Heart left ventricle (tissue), 13 donors: ENCODE measurements at regions not wholly inside any gene's neighbourhood (a gene's known extent, or its start where the extent isn't known, plus 50 kb on each side); places are given as distances from the start of the nearest gene placed in this dataset.

Experiments
- CTCF ChIP-seq, 12 donors: fragments of 200-600 bp; sonication (generic) in 4 of 12; IDR thresholded peaks; one replicate each; pipeline versions ENCODE4 v1.5.0 to v1.8.0; 2018 to 2022; ENCODE audit warnings: antibody characterized with exemption in 12 of 12, mild to moderate bottlenecking in 5 of 12
- POLR2A ChIP-seq, 2 donors: fragments of 450-650 bp; IDR thresholded peaks; one replicate each; pipeline ENCODE4 v1.6.1; 2017; ENCODE audit warnings: antibody characterized with exemption in 2 of 2, mild to moderate bottlenecking in 2 of 2, moderate library complexity in 2 of 2
- donor health status: ischemic (EF 13 %, LVEDD 7.1; RV severe dilation, severe dysfunction).
- donor health status: DM: no; HTN: yes; CAD: no.
- donor health status: DM: no; HTN: no; CAD: no.
- donor health status: ischemic (EF 25% LVEDD 6.9; RV normal size, moderate dysfunction).
- donor health status: ischemic (EF 25% LVEDD 5.7; RV mildly dilated, moderate dysfunction).
- donor health status: ischemic (EF 35%, LVEDD 5.7; RV mildly dilated, moderate dysfunction).
- donor health status: nonischemic (EF 11% LVEDD 7.7; RV severe dilation, severe dysfunction).
- donor health status: DM: yes; HTN: yes; CAD: no.
- donor health status: PGD.
- donor health status: ischemic (EF 29% LVEDD 5.4; RV normal size, mild dysfunction).
- donor health status: nonischemic (EF 23%, LVEDD 6.1; RV moderate dilation, normal function).

- TF ChIP-seq CTCF (IDR thresholded peaks at IDR 0.05) (no peak), POLR2A (IDR thresholded peaks at IDR 0.05) (no peak)
Measured at GRCh38 chr9:135006911-135007570, 80.4 kb upstream of the OLFM1 start.
